ENCODE measurements at regions not wholly inside any gene's neighbourhood (a gene's known extent, or its start where the extent isn't known, plus 50 kb on each side); places are given as distances from the start of the nearest gene placed in this dataset.

GRCh38 chr7:13448243-13448642 is 541.2 kb downstream of the ETV1 start:
- DNase-seq (ENCODE audit: low read depth, low spot score) (no peak), ATAC-seq (no peak)
- H2AFZ ChIP-seq (ENCODE audit: low read depth, low read length, poor library complexity, severe bottlenecking) = no peak overlapping the region
- H3K9ac ChIP-seq (ENCODE audit: low read length) = no peak overlapping the region
- H3K36me3 ChIP-seq (ENCODE audit: control insufficient read depth in 1 of 2, insufficient read depth in 2 of 2, low read length in 2 of 2) = no peaks in the 10 kb centered on the region
- ChIA-PET POLR2A (no interaction called here), CTCF (no interaction called here), RAD21 (ENCODE audit: low non-redundant PET in 1 of 2, low total read pairs in 2 of 2, uncharacterized antibody in 2 of 2, unreplicated experiment in 2 of 2) (no interaction called here)
- no peaks in the 10 kb centered on the region for H3K4me1 ChIP-seq (ENCODE audit: control insufficient read depth in 1 of 2, insufficient read depth in 2 of 2, low read length in 2 of 2)
- H3K4me3 ChIP-seq (replicated peaks in 1 of 2; ENCODE audit: low read depth in 1 of 2, low read length in 2 of 2) = no peak overlapping the region
- TF ChIP-seq POLR2AphosphoS5 (IDR thresholded peaks at IDR 0.05; ENCODE audit: low read depth, low read length) = no peak
- no peaks in the 10 kb centered on the region for H3K9me3 ChIP-seq (ENCODE audit: control insufficient read depth in 1 of 2, insufficient read depth in 1 of 2, low read depth in 1 of 2, low read length in 2 of 2)
- H3K27ac ChIP-seq (ENCODE audit: low read depth, low read length) = no peak overlapping the region
- intact Hi-C loops (cut with micrococcal nuclease) = no loop called here
- no peaks in the 10 kb centered on the region for H3K79me2 ChIP-seq (ENCODE audit: insufficient read depth, low read length)
- BruUV-seq (replicated peaks) = no TSS peak
- H3K9me2 ChIP-seq (ENCODE audit: insufficient read depth) = no peaks in the 10 kb centered on the region
- H4K20me1 ChIP-seq (ENCODE audit: insufficient read depth) = no peaks in the 10 kb centered on the region
- no peak overlapping the region for H3K4me2 ChIP-seq (ENCODE audit: low read length)
- H3K27me3 ChIP-seq (ENCODE audit: insufficient read depth, low read length) = no peaks in the 10 kb centered on the region

- no peak overlapping the region for H3K9ac ChIP-seq (ENCODE audit: low read length)
- no peak for TF ChIP-seq CEBPB (IDR thresholded peaks at IDR 0.05; ENCODE audit: low read depth)
- TF ChIP-seq POLR2A (IDR thresholded peaks at IDR 0.05; ENCODE audit: borderline replicate concordance, extremely low read depth, insufficient read depth, insufficient read length) = no peak
- no peak for TF ChIP-seq ZNF274 (IDR thresholded peaks at IDR 0.05; ENCODE audit: low read depth, low read length)
- no peak for TF ChIP-seq EGR1 (IDR thresholded peaks at IDR 0.05; ENCODE audit: low read depth)
- TF ChIP-seq ZBTB33 (IDR thresholded peaks at IDR 0.05; ENCODE audit: extremely low read depth, insufficient replicate concordance, low read length) = no peak
- no peak for TF ChIP-seq SIN3A (IDR thresholded peaks at IDR 0.05; ENCODE audit: low read depth)
- no peak for TF ChIP-seq RAD21 (IDR thresholded peaks at IDR 0.05; ENCODE audit: low read depth)
- TF ChIP-seq, protein P1, sequence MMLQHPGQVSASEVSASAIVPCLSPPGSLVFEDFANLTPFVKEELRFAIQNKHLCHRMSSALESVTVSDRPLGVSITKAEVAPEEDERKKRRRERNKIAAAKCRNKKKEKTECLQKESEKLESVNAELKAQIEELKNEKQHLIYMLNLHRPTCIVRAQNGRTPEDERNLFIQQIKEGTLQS (IDR thresholded peaks at IDR 0.05) = no peak
- no peaks in the 10 kb centered on the region for H3K36me3 ChIP-seq (ENCODE audit: control insufficient read depth in 1 of 2, insufficient read depth in 2 of 2, low read length in 2 of 2)
- intact Hi-C loops (cut with micrococcal nuclease) = no loop called here
- no peak overlapping the region for H2AFZ ChIP-seq (ENCODE audit: low read depth, low read length, poor library complexity, severe bottlenecking)
- no peaks in the 10 kb centered on the region for H3K4me1 ChIP-seq (ENCODE audit: control insufficient read depth in 1 of 2, insufficient read depth in 2 of 2, low read length in 2 of 2)
- no TSS peak for BruUV-seq (replicated peaks)
- no peak overlapping the region for H3K4me3 ChIP-seq (replicated peaks in 1 of 2; ENCODE audit: low read depth in 1 of 2, low read length in 2 of 2)
- ChIA-PET RAD21 (ENCODE audit: low non-redundant PET in 1 of 2, low total read pairs in 2 of 2, uncharacterized antibody in 2 of 2, unreplicated experiment in 2 of 2) (no interaction called here), CTCF (no interaction called here), POLR2A (no interaction called here)
- H3K9me3 ChIP-seq (ENCODE audit: control insufficient read depth in 1 of 2, insufficient read depth in 1 of 2, low read depth in 1 of 2, low read length in 2 of 2) = no peaks in the 10 kb centered on the region
- no peak overlapping the region for H3K4me2 ChIP-seq (ENCODE audit: low read length)
- H3K27ac ChIP-seq (ENCODE audit: low read depth, low read length) = no peak overlapping the region
- H3K79me2 ChIP-seq (ENCODE audit: insufficient read depth, low read length) = no peaks in the 10 kb centered on the region
- no peak for ATAC-seq
- no peak for DNase-seq (ENCODE audit: low read depth, low spot score)
- no peaks in the 10 kb centered on the region for H3K27me3 ChIP-seq (ENCODE audit: insufficient read depth, low read length)
- H3K9me2 ChIP-seq (ENCODE audit: insufficient read depth) = no peaks in the 10 kb centered on the region
- H4K20me1 ChIP-seq (ENCODE audit: insufficient read depth) = no peaks in the 10 kb centered on the region
These were observed 540.0 kb downstream of the ETV1 start for GRCh38 chr7:13449460-13449859.

All from HCT116 (cell line).